Bronchial epithelial cell (primary cell): ENCODE measurements at regions not wholly inside any gene's neighbourhood (a gene's known extent, or its start where the extent isn't known, plus 50 kb on each side); places are given as distances from the start of the nearest gene placed in this dataset.

ENCODE experiments used
- DNase-seq: peaks from one replicate; pipeline ENCODE4 v3.0.0-alpha.2; 2010; ENCODE audit warnings: low read depth
- FAIRE-seq: peaks from 2 replicates; lab custom pipeline; 2011; peaks lifted over from hg19 to GRCh38; lab: Jason Lieb, UNC
- H3K27me3 ChIP-seq: 2 replicates; pipeline ENCODE4 v1.5.1; 2011; ENCODE audit warnings: low read length; ENCODE audit not compliant: control insufficient read depth, insufficient read depth
- H3K36me3 ChIP-seq: 2 replicates; pipeline ENCODE4 v1.5.1; 2011; ENCODE audit warnings: low read length; ENCODE audit not compliant: control insufficient read depth, insufficient read depth
- H3K4me3 ChIP-seq: 2 replicates; pipeline ENCODE4 v1.5.1; 2011; ENCODE audit warnings: mild to moderate bottlenecking, low read depth, low read length, control low read depth
- CTCF ChIP-seq: IDR thresholded peaks from 2 replicates; pipeline ENCODE4 v1.5.1; 2011; ENCODE audit warnings: mild to moderate bottlenecking, moderate library complexity, low read length, control low read depth, inconsistent platforms; ENCODE audit not compliant: insufficient read depth, severe bottlenecking

GRCh38 chr20:7262803-7263202, 495.3 kb downstream of the BMP2 start:
- DNase-seq (no peak), FAIRE-seq (no peak)
- TF ChIP-seq CTCF, result no peak
- Histone ChIP-seq H3K4me3 (no peak overlapping the region), H3K36me3 (no peaks in the 10 kb centered on the region), H3K27me3 (no peaks in the 10 kb centered on the region)

- Histone ChIP-seq H3K4me3 (no peak overlapping the region), H3K36me3 (no peaks in the 10 kb centered on the region), H3K27me3 (no peaks in the 10 kb centered on the region)
- TF ChIP-seq CTCF, result no peak
- FAIRE-seq (no peak), DNase-seq (peak; percentile 81)
Measured at GRCh38 chr20:7264137-7264536, 496.7 kb downstream of the BMP2 start.

- DNase-seq (peak; percentile 39), FAIRE-seq (no peak)
- H3K36me3 ChIP-seq, result no peaks in the 10 kb centered on the region
- no peak for TF ChIP-seq CTCF
- H3K4me3 ChIP-seq, result no peak overlapping the region
- H3K27me3 ChIP-seq, result no peaks in the 10 kb centered on the region
Measured at GRCh38 chr20:7269452-7269851, 502.0 kb downstream of the BMP2 start.

- peak; percentile 9 for TF ChIP-seq CTCF
- Histone ChIP-seq H3K36me3 (no peaks in the 10 kb centered on the region), H3K4me3 (no peak overlapping the region), H3K27me3 (no peaks in the 10 kb centered on the region)
- FAIRE-seq (no peak), DNase-seq (peak; percentile 13)
Measured at GRCh38 chr20:7272512-7272911, 505.0 kb downstream of the BMP2 start.

GRCh38 chr20:7274870-7275269, 507.4 kb downstream of the BMP2 start:
- FAIRE-seq, result no peak

More at GRCh38 chr20:7274870-7275269, 507.4 kb downstream of the BMP2 start:
- TF ChIP-seq CTCF, result no peak
- peak; percentile 84 for DNase-seq
- no peak overlapping the region for H3K4me3 ChIP-seq
- H3K27me3 ChIP-seq, result no peaks in the 10 kb centered on the region
- no peaks in the 10 kb centered on the region for H3K36me3 ChIP-seq
